ENCODE measurements at regions not wholly inside any gene's neighbourhood (a gene's known extent, or its start where the extent isn't known, plus 50 kb on each side); places are given as distances from the start of the nearest gene placed in this dataset.

DNA sequence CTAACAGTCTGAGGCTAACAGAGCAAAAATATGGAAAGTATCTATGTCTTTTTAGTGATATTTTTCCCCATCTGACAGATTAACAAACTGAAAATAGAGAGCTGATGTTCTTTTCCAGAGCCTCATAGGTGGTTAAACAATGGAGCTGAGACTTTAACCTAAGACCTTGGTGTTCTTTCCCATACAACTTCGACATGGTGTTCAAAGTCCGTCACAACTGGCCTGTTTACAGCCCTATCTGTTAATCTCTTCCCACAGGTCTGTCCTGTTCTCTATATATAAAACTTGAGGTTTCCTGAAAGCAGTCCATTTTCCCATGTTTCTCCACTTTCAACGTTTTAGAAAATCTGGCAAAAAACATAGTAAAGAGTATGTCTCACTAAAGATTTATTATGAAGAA lies 395.7 kb downstream of the BRINP2 start:
- TF ChIP-seq, protein P1, sequence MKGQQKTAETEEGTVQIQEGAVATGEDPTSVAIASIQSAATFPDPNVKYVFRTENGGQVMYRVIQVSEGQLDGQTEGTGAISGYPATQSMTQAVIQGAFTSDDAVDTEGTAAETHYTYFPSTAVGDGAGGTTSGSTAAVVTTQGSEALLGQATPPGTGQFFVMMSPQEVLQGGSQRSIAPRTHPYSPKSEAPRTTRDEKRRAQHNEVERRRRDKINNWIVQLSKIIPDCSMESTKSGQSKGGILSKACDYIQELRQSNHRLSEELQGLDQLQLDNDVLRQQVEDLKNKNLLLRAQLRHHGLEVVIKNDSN (IDR thresholded peaks at IDR 0.05), result no peak
- TF ChIP-seq NFIC (IDR thresholded peaks at IDR 0.05) (no peak), REST (IDR thresholded peaks at IDR 0.05; ENCODE audit: low read depth) (no peak), TCF12 (IDR thresholded peaks at IDR 0.05; ENCODE audit: low read depth) (no peak), EP300 (IDR thresholded peaks at IDR 0.05; ENCODE audit: borderline replicate concordance) (no peak), YY1 (IDR thresholded peaks at IDR 0.05; ENCODE audit: low read depth) (no peak), ZBTB7A (IDR thresholded peaks at IDR 0.05; ENCODE audit: low read depth) (no peak), TAF1 (IDR thresholded peaks at IDR 0.05; ENCODE audit: low read depth) (no peak), CEBPB (IDR thresholded peaks at IDR 0.05) (no peak), EGR1 (IDR thresholded peaks at IDR 0.05) (no peak), TEAD4 (IDR thresholded peaks at IDR 0.05) (no peak)

GRCh38 chr1:177561436-177561835 lies 390.7 kb downstream of the BRINP2 start:
- TF ChIP-seq RAD21 (IDR thresholded peaks at IDR 0.05; ENCODE audit: low read depth), result no peak

GRCh38 chr1:177558372-177558771 lies 387.6 kb downstream of the BRINP2 start:
- TF ChIP-seq TCF12 (IDR thresholded peaks at IDR 0.05; ENCODE audit: low read depth), result no peak
- no peak for TF ChIP-seq ZBTB7A (IDR thresholded peaks at IDR 0.05; ENCODE audit: low read depth)
- no peak for TF ChIP-seq MAX (IDR thresholded peaks at IDR 0.05)
- TF ChIP-seq NFIC (IDR thresholded peaks at IDR 0.05), result no peak
- no peak for TF ChIP-seq EP300 (IDR thresholded peaks at IDR 0.05; ENCODE audit: borderline replicate concordance)
- TF ChIP-seq TEAD4 (IDR thresholded peaks at IDR 0.05), result no peak
- TF ChIP-seq FOXM1 (IDR thresholded peaks at IDR 0.05; ENCODE audit: borderline replicate concordance, low read depth), result no peak
- TF ChIP-seq CEBPB (IDR thresholded peaks at IDR 0.05), result no peak

GRCh38 chr1:177556163-177556562 lies 385.4 kb downstream of the BRINP2 start:
- no peak for TF ChIP-seq EP300 (IDR thresholded peaks at IDR 0.05; ENCODE audit: borderline replicate concordance)
- TF ChIP-seq YY1 (IDR thresholded peaks at IDR 0.05; ENCODE audit: low read depth), result no peak
- no peak for TF ChIP-seq ZBTB7A (IDR thresholded peaks at IDR 0.05; ENCODE audit: low read depth)
- TF ChIP-seq TEAD4 (IDR thresholded peaks at IDR 0.05), result no peak
- TF ChIP-seq MAX (IDR thresholded peaks at IDR 0.05), result no peak
- no peak for TF ChIP-seq CREB1 (IDR thresholded peaks at IDR 0.05; ENCODE audit: low read depth)
- no peak for TF ChIP-seq CEBPB (IDR thresholded peaks at IDR 0.05)
- no peak for TF ChIP-seq FOXM1 (IDR thresholded peaks at IDR 0.05; ENCODE audit: borderline replicate concordance, low read depth)
- no peak for TF ChIP-seq REST (IDR thresholded peaks at IDR 0.05; ENCODE audit: low read depth)
- no peak for TF ChIP-seq TCF12 (IDR thresholded peaks at IDR 0.05; ENCODE audit: low read depth)
- no peak for TF ChIP-seq EGR1 (IDR thresholded peaks at IDR 0.05)
- TF ChIP-seq, protein P1 (IDR thresholded peaks at IDR 0.05), result no peak
- TF ChIP-seq NFIC (IDR thresholded peaks at IDR 0.05), result no peak
- no peak for TF ChIP-seq RAD21 (IDR thresholded peaks at IDR 0.05; ENCODE audit: low read depth)
- TF ChIP-seq TAF1 (IDR thresholded peaks at IDR 0.05; ENCODE audit: low read depth), result no peak

DNA sequence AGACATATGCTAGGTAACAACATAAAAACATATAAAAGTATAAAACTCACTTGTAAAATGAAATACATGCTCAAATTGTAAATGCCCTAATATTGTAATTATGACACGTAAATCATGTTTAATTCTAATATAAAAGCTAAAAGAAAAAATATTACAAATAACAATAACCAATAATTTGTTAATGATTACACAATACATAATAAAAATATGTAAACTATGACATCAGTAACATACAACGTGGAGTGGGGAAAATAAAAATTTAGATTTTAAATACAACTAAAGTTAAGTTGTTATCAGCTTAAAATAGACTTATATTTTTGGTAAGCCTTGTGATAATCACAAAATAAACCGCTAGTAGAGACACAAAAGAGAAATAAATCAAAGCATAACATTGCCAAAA lies 376.4 kb downstream of the BRINP2 start:
- TF ChIP-seq CEBPB (IDR thresholded peaks at IDR 0.05) (no peak), EGR1 (IDR thresholded peaks at IDR 0.05) (no peak), ZBTB7A (IDR thresholded peaks at IDR 0.05; ENCODE audit: low read depth) (no peak), RAD21 (IDR thresholded peaks at IDR 0.05; ENCODE audit: low read depth) (no peak), YY1 (IDR thresholded peaks at IDR 0.05; ENCODE audit: low read depth) (no peak), NFIC (IDR thresholded peaks at IDR 0.05) (no peak)
- TF ChIP-seq, protein P1 (IDR thresholded peaks at IDR 0.05), result no peak

- no peak for TF ChIP-seq TEAD4 (IDR thresholded peaks at IDR 0.05)
- no peak for TF ChIP-seq YY1 (IDR thresholded peaks at IDR 0.05; ENCODE audit: low read depth)
- no peak for TF ChIP-seq CREB1 (IDR thresholded peaks at IDR 0.05; ENCODE audit: low read depth)
- TF ChIP-seq, protein P1 (IDR thresholded peaks at IDR 0.05), result no peak
- TF ChIP-seq EGR1 (IDR thresholded peaks at IDR 0.05), result no peak
- TF ChIP-seq TCF12 (IDR thresholded peaks at IDR 0.05; ENCODE audit: low read depth), result no peak
- no peak for TF ChIP-seq ZBTB7A (IDR thresholded peaks at IDR 0.05; ENCODE audit: low read depth)
- no peak for TF ChIP-seq REST (IDR thresholded peaks at IDR 0.05; ENCODE audit: low read depth)
- no peak for TF ChIP-seq NFIC (IDR thresholded peaks at IDR 0.05)
- TF ChIP-seq CEBPB (IDR thresholded peaks at IDR 0.05), result no peak
- no peak for TF ChIP-seq TAF1 (IDR thresholded peaks at IDR 0.05; ENCODE audit: low read depth)
- TF ChIP-seq EP300 (IDR thresholded peaks at IDR 0.05; ENCODE audit: borderline replicate concordance), result no peak
- no peak for TF ChIP-seq FOXM1 (IDR thresholded peaks at IDR 0.05; ENCODE audit: borderline replicate concordance, low read depth)
- TF ChIP-seq RAD21 (IDR thresholded peaks at IDR 0.05; ENCODE audit: low read depth), result no peak
- no peak for TF ChIP-seq MAX (IDR thresholded peaks at IDR 0.05)
These were observed 375.6 kb downstream of the BRINP2 start for GRCh38 chr1:177546346-177546745.
